ENCODE measurements at regions not wholly inside any gene's neighbourhood (a gene's known extent, or its start where the extent isn't known, plus 50 kb on each side); places are given as distances from the start of the nearest gene placed in this dataset.

DNA sequence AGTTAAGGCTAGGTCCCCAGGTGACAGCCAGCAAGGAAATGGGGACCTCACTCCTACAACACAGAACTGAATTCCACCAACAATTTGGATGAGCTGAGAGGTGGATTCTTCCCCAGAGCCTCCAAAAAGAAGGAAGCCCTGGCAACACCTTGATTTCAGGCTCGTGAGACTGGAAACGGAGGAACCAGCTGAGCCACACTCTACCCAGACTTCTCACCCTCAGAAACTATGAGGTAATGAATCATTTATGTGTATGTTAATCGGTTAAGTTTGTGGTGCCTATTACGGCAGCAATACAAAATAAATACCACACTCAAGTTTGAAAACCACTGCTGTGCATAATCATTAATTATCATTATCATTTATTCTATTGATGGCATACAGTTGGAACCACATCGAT, 532.4 kb upstream of the ANKRD30A start:
- DNase-seq = no peak
- no peaks in the 10 kb centered on the region for H4K20me1 ChIP-seq (ENCODE audit: insufficient read depth, low read length)
- 0 out of 2 replicates have a peak, but pooled peaks cover 4% of the 10 kb centered on the region for H3K9me3 ChIP-seq (replicated peaks; ENCODE audit: insufficient read depth, low read length)
- no peaks in the 10 kb centered on the region for H3K27me3 ChIP-seq (replicated peaks; ENCODE audit: insufficient read depth, low read length)
- no peaks in the 10 kb centered on the region for H3K9me2 ChIP-seq (replicated peaks; ENCODE audit: insufficient read depth, low read length)
- H3F3A ChIP-seq (ENCODE audit: insufficient read depth, low read length) = no peaks in the 10 kb centered on the region
- H3K9ac ChIP-seq (ENCODE audit: low read length) = no peak overlapping the region
- H3K4me1 ChIP-seq (ENCODE audit: low read length) = no peaks in the 10 kb centered on the region
- H3K79me2 ChIP-seq (ENCODE audit: low read length) = no peaks in the 10 kb centered on the region
- H3K4me2 ChIP-seq (ENCODE audit: low read depth, low read length) = no peak overlapping the region
- no peak overlapping the region for H3K27ac ChIP-seq (ENCODE audit: low read length)
- H3K4me3 ChIP-seq (ENCODE audit: low read length) = no peak overlapping the region
- H2AFZ ChIP-seq (ENCODE audit: low read length) = no peak overlapping the region
- TF ChIP-seq, protein P1, sequence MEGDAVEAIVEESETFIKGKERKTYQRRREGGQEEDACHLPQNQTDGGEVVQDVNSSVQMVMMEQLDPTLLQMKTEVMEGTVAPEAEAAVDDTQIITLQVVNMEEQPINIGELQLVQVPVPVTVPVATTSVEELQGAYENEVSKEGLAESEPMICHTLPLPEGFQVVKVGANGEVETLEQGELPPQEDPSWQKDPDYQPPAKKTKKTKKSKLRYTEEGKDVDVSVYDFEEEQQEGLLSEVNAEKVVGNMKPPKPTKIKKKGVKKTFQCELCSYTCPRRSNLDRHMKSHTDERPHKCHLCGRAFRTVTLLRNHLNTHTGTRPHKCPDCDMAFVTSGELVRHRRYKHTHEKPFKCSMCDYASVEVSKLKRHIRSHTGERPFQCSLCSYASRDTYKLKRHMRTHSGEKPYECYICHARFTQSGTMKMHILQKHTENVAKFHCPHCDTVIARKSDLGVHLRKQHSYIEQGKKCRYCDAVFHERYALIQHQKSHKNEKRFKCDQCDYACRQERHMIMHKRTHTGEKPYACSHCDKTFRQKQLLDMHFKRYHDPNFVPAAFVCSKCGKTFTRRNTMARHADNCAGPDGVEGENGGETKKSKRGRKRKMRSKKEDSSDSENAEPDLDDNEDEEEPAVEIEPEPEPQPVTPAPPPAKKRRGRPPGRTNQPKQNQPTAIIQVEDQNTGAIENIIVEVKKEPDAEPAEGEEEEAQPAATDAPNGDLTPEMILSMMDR (IDR thresholded peaks at IDR 0.05; ENCODE audit: low read length) = no peak
- no peak for TF ChIP-seq EZH2phosphoT487 (IDR thresholded peaks at IDR 0.05; ENCODE audit: low read length)
- TF ChIP-seq EZH2 (optimal IDR thresholded peaks at IDR 0.05; ENCODE audit: low read depth, low read length) = no peak
- H3K36me3 ChIP-seq (replicated peaks; ENCODE audit: insufficient read depth, low read length) = no peaks in the 10 kb centered on the region

DNA sequence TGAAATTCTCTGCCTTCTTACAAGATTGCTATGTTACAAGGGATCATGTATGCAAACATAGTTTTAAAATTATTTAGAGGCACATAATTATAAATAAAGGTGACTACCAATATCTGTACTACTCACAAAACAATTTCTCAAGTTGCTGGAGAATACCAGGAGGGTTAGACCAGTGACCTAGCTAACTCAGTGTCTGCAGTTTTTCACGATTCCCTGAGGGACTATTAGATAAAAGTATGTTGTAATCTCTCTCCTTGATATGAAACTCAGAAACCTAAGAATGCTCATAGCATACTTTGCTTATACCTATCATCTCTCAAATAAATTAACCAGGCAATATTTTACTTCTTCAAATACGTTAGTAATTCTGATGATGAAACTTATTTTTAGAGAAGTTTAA, 534.0 kb upstream of the ANKRD30A start:
- no peak for DNase-seq
- Histone ChIP-seq H3K4me2 (ENCODE audit: low read depth, low read length) (no peak overlapping the region), H3K4me1 (ENCODE audit: low read length) (no peaks in the 10 kb centered on the region), H3K36me3 (replicated peaks; ENCODE audit: insufficient read depth, low read length) (no peaks in the 10 kb centered on the region), H3F3A (ENCODE audit: insufficient read depth, low read length) (no peaks in the 10 kb centered on the region), H3K79me2 (ENCODE audit: low read length) (no peaks in the 10 kb centered on the region), H3K9me2 (replicated peaks; ENCODE audit: insufficient read depth, low read length) (no peaks in the 10 kb centered on the region), H4K20me1 (ENCODE audit: insufficient read depth, low read length) (no peaks in the 10 kb centered on the region), H3K27ac (ENCODE audit: low read length) (no peak overlapping the region), H2AFZ (ENCODE audit: low read length) (no peak overlapping the region), H3K9ac (ENCODE audit: low read length) (no peak overlapping the region), H3K9me3 (replicated peaks; ENCODE audit: insufficient read depth, low read length) (0 out of 2 replicates have a peak, but pooled peaks cover 4% of the 10 kb centered on the region), H3K4me3 (ENCODE audit: low read length) (no peak overlapping the region), H3K27me3 (replicated peaks; ENCODE audit: insufficient read depth, low read length) (no peaks in the 10 kb centered on the region)
- TF ChIP-seq EZH2 (optimal IDR thresholded peaks at IDR 0.05; ENCODE audit: low read depth, low read length) = no peak
- TF ChIP-seq, protein P1 (IDR thresholded peaks at IDR 0.05; ENCODE audit: low read length) = no peak
- no peak for TF ChIP-seq EZH2phosphoT487 (IDR thresholded peaks at IDR 0.05; ENCODE audit: low read length)

GRCh38 chr10:36583690-36584089, 541.7 kb upstream of the ANKRD30A start:
- TF ChIP-seq, protein P1 (IDR thresholded peaks at IDR 0.05; ENCODE audit: low read length) = no peak
- no peak for TF ChIP-seq EZH2 (optimal IDR thresholded peaks at IDR 0.05; ENCODE audit: low read depth, low read length)
- TF ChIP-seq EZH2phosphoT487 (IDR thresholded peaks at IDR 0.05; ENCODE audit: low read length) = no peak
- no peaks in the 10 kb centered on the region for H3F3A ChIP-seq (ENCODE audit: insufficient read depth, low read length)
- no peak overlapping the region for H3K4me3 ChIP-seq (ENCODE audit: low read length)

More at GRCh38 chr10:36583690-36584089, 541.7 kb upstream of the ANKRD30A start:
- no peaks in the 10 kb centered on the region for H3K27me3 ChIP-seq (replicated peaks; ENCODE audit: insufficient read depth, low read length)
- H3K36me3 ChIP-seq (replicated peaks; ENCODE audit: insufficient read depth, low read length) = no peaks in the 10 kb centered on the region
- H3K79me2 ChIP-seq (ENCODE audit: low read length) = no peaks in the 10 kb centered on the region
- H2AFZ ChIP-seq (ENCODE audit: low read length) = no peak overlapping the region
- H3K27ac ChIP-seq (ENCODE audit: low read length) = no peak overlapping the region
- H3K4me1 ChIP-seq (ENCODE audit: low read length) = no peaks in the 10 kb centered on the region
- H3K9me3 ChIP-seq (replicated peaks; ENCODE audit: insufficient read depth, low read length) = 0 out of 2 replicates have a peak, but pooled peaks cover 4% of the 10 kb centered on the region
- no peaks in the 10 kb centered on the region for H3K9me2 ChIP-seq (replicated peaks; ENCODE audit: insufficient read depth, low read length)
- DNase-seq = no peak
- H3K9ac ChIP-seq (ENCODE audit: low read length) = no peak overlapping the region
- H3K4me2 ChIP-seq (ENCODE audit: low read depth, low read length) = no peak overlapping the region
- no peaks in the 10 kb centered on the region for H4K20me1 ChIP-seq (ENCODE audit: insufficient read depth, low read length)

Measured in MM.1S (cell line).